K562 (cell line): ENCODE measurements at regions not wholly inside any gene's neighbourhood (a gene's known extent, or its start where the extent isn't known, plus 50 kb on each side); places are given as distances from the start of the nearest gene placed in this dataset.

Experiments used
- ATAC-seq: fragments of 200-7000 bp; cut with Tn5 transposase; 3 replicates; pipeline ENCODE4 v1.9.1; 2020; ENCODE audit warnings: moderate library complexity
- BruUV-seq: library from RNA; stranded (reverse); fragments of 400-500 nt; replicated peaks from 2 replicates; lab custom pipeline; 2021; lab: Mats Ljungman, UMichigan
- CTCF ChIA-PET: fragments of 300-600 bp; formaldehyde crosslinking; extraction: SDS; loops from one replicate; lab custom pipeline; 2021; ENCODE audit warnings: low intra/inter-chr PET ratio; lab: Yijun Ruan, JAX
- POLR2A ChIA-PET: fragments of 300-600, 350-650 bp; sonication (Branson Sonifier 250); formaldehyde crosslinking; extraction: SDS; loops from one replicate; lab custom pipeline; 2021; ENCODE audit warnings: antibody characterized with exemption, inconsistent platforms; lab: Yijun Ruan, JAX
- DNase-seq, 4 experiments: peaks; one replicate each; pipeline versions ENCODE4 v3.0.0 to v3.0.0-alpha.2; 2011 to 2018; ENCODE audit warnings: low spot score in 3 of 4, mixed read lengths in 3 of 4; ENCODE audit errors: extremely low read depth in 1 of 4
- FAIRE-seq: peaks from 2 replicates; lab custom pipeline; 2011; peaks lifted over from hg19 to GRCh38; lab: Jason Lieb, UNC
- H2AFZ ChIP-seq: 2 replicates; pipeline ENCODE4 v1.6.0; 2011; ENCODE audit warnings: low read depth, low read length, control low read depth, inconsistent platforms
- H3K27ac ChIP-seq: fragments of 200-600 bp; 3 replicates; pipeline ENCODE4 v1.8.0; 2011; ENCODE audit warnings: low read depth, mild to moderate bottlenecking, control low read depth, inconsistent platforms, low read length, moderate library complexity, mixed read lengths; ENCODE audit errors: extremely low read depth
- H3K27me3 ChIP-seq, 2 experiments: fragments of 300-600 bp in 1 of 2; 2 replicates in 1 of 2; 3 replicates in 1 of 2; pipeline versions ENCODE4 v1.6.0 to v1.8.0; 2011; ENCODE audit warnings: inconsistent platforms in 2 of 2, low read length in 2 of 2, mild to moderate bottlenecking in 1 of 2, mixed read lengths in 1 of 2, moderate library complexity in 1 of 2; ENCODE audit not compliant: control insufficient read depth in 2 of 2, insufficient read depth in 2 of 2
- H3K36me3 ChIP-seq: fragments of 300-600 bp; 3 replicates; pipeline ENCODE4 v1.8.0; 2011; ENCODE audit warnings: mild to moderate bottlenecking, low read length, inconsistent platforms; ENCODE audit not compliant: control insufficient read depth, insufficient read depth
- H3K4me1 ChIP-seq, 2 experiments: fragments of 200-600 bp in 1 of 2; replicated peaks in 1 of 2; 2 replicates in 1 of 2; 3 replicates in 1 of 2; pipeline versions ENCODE4 v1.5.1 to v1.8.0; 2011; ENCODE audit warnings: inconsistent platforms in 2 of 2, low read length in 2 of 2, mild to moderate bottlenecking in 1 of 2, mixed read lengths in 1 of 2, moderate library complexity in 1 of 2; ENCODE audit not compliant: control insufficient read depth in 2 of 2, insufficient read depth in 2 of 2
- H3K4me2 ChIP-seq: 2 replicates; pipeline ENCODE4 v1.6.1; 2011; ENCODE audit warnings: low read length, control low read depth, inconsistent platforms, mixed read lengths; ENCODE audit not compliant: insufficient read depth
- H3K4me3 ChIP-seq: fragments of 200-600 bp; sonication (generic), shearing (Covaris generic); 2 replicates; pipeline ENCODE4 v1.5.1; 2016; ENCODE audit warnings: control low read depth, inconsistent platforms
- H3K79me2 ChIP-seq: fragments of 200-600 bp; 3 replicates; pipeline ENCODE4 v1.8.0; 2011; ENCODE audit warnings: low read length, inconsistent platforms; ENCODE audit not compliant: control insufficient read depth, insufficient read depth
- H3K9ac ChIP-seq, 2 experiments: 2 replicates each; pipeline versions ENCODE4 v1.6.0 to v1.6.1; 2011; ENCODE audit warnings: low read depth in 2 of 2, low read length in 2 of 2, control low read depth in 1 of 2, inconsistent platforms in 1 of 2, mild to moderate bottlenecking in 1 of 2, mixed read lengths in 1 of 2; ENCODE audit not compliant: insufficient read depth in 1 of 2
- H3K9me1 ChIP-seq: one replicate; pipeline ENCODE4 v1.6.0; 2011; ENCODE audit warnings: inconsistent platforms, mild to moderate bottlenecking, low read length, moderate library complexity; ENCODE audit not compliant: control insufficient read depth, insufficient read depth
- H3K9me3 ChIP-seq: replicated peaks from 2 replicates; pipeline ENCODE4 v1.5.1; 2011; ENCODE audit warnings: low read depth, low read length, inconsistent platforms; ENCODE audit not compliant: control insufficient read depth, insufficient read depth
- H4K20me1 ChIP-seq: replicated peaks from 2 replicates; pipeline ENCODE4 v1.6.1; 2011; ENCODE audit warnings: low read length, inconsistent platforms, mixed read lengths; ENCODE audit not compliant: control insufficient read depth, insufficient read depth
- BRD9 ChIP-seq: fragments of 450-650 bp; IDR thresholded peaks from 2 replicates; pipeline ENCODE4 v1.6.1; 2018; ENCODE audit warnings: low read depth; ENCODE audit not compliant: partially characterized antibody
- DDX20 ChIP-seq: fragments of 450-650 bp; IDR thresholded peaks from 2 replicates; pipeline ENCODE4 v1.6.1; 2016; ENCODE audit warnings: missing genetic modification characterization, low read depth, mild to moderate bottlenecking, missing compliant biosample characterization, moderate library complexity
- JUN ChIP-seq, 2 experiments: sonication (generic) in 1 of 2; formaldehyde crosslinking in 1 of 2; IDR thresholded peaks; 2 replicates each; pipeline versions ENCODE4 v1.6.1 to v1.8.0; 2012 to 2022; ENCODE audit warnings: borderline replicate concordance in 2 of 2, mild to moderate bottlenecking in 2 of 2, improper control_type of control experiment in 1 of 2, low read depth in 1 of 2, low read length in 1 of 2, missing genetic modification reagents in 1 of 2
- KAT2B ChIP-seq: IDR thresholded peaks from one replicate; pipeline ENCODE4 v1.6.1; 2012; ENCODE audit warnings: low read depth, mild to moderate bottlenecking, control low read depth, inconsistent platforms, low read length, moderate library complexity
- NR2C1 ChIP-seq, 2 experiments: fragments of 450-650 bp; IDR thresholded peaks; 2 replicates each; pipeline ENCODE4 v1.6.1; 2017; ENCODE audit warnings: mild to moderate bottlenecking in 2 of 2, antibody characterized with exemption in 1 of 2, inconsistent platforms in 1 of 2, missing compliant biosample characterization in 1 of 2, missing genetic modification characterization in 1 of 2
- ZNF146 ChIP-seq: IDR thresholded peaks from one replicate; pipeline ENCODE4 v1.6.1; 2018; ENCODE audit warnings: missing compliant biosample characterization; ENCODE audit not compliant: unreplicated experiment
- ZNF764 ChIP-seq: fragments of 250-450 bp; sonication (Bioruptor Pico); IDR thresholded peaks from 2 replicates; pipeline ENCODE4 v1.4.0; 2020; ENCODE audit warnings: low read depth, mild to moderate bottlenecking, moderate library complexity
- WGBS: fragments of 100-300 bp; shearing (Covaris generic); methylation state at CpG from one replicate; pipeline ENCODE4 v1.1.6; 2016; ENCODE audit warnings: low coverage, mixed read lengths; ENCODE audit not compliant: insufficient coverage; ENCODE audit errors: missing lambda C conversion rate; 5-methylcytosine and 5-hydroxymethylcytosine counted together
- in situ Hi-C: fragments of 300-500 bp; cut with MboI; formaldehyde crosslinking; loops from 4 replicates; pipeline ENCODE4 v1.15.0; 2018; ENCODE audit warnings: inconsistent platforms, mixed read lengths
- intact Hi-C: fragments of 100-400 bp; cut with micrococcal nuclease; formaldehyde crosslinking; loops from 2 replicates; pipeline ENCODE4 v1.14.2; 2022
- TF ChIP-seq, protein P1 (sequence below): fragments of 450-650 bp; formaldehyde crosslinking; IDR thresholded peaks from 2 replicates; pipeline ENCODE4 v1.4.0; 2020; ENCODE audit warnings: mild to moderate bottlenecking, moderate library complexity

DNA sequence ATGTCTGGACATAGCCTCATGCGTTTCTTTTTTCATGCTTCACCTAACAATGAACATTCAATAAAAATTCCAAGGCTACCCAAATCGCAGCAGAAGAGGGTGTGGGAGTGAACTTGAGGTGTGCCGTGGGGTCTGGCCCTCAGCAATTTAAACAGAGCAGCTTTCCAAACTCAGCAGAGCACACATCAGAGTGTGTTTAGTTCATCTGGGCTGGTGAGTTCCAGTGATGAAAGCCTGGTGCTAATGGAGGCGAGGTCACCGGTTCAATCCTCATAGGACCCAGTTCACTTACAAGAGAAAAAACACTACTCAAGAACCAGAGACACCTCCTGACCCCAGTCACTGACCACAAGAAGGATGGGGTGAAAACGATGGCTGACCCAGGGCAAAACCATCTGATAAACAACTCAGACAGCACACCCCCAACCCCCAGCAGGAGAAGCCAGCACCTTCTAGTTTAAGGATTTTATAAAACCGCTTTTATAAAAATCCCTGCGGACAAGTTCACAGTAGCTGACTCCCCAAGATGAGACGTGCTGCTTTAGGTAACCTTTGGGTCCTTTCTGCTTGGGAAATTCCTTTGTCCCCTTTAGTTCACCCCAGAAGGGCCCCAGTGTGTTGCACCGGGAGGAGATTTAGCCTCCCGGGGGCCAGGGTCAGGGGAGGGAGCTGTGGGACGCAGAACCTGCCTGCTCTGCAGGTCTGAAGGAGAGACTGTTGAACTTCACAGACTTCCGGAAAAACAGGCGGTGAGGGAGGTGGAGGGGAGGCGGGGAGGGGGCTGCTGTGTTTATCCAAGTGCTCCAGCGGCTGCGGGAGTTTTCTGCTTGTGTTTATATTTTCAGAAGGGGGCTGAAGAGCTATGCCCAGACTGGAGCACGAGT is 152.7 kb upstream of the SOX11 start:
- H3K36me3 ChIP-seq = no peaks in the 10 kb centered on the region
- H3K27me3 ChIP-seq = no peaks in the 10 kb centered on the region
- no peak overlapping the region for H3K27ac ChIP-seq
- no peak for DNase-seq
- H3K9me1 ChIP-seq = no peaks in the 10 kb centered on the region
- H3K4me1 ChIP-seq = no peaks in the 10 kb centered on the region
- H4K20me1 ChIP-seq = no peaks in the 10 kb centered on the region
- no peaks in the 10 kb centered on the region for H3K79me2 ChIP-seq
- H3K4me2 ChIP-seq = no peak overlapping the region
- H3K9me3 ChIP-seq = 0 out of 2 replicates have a peak, but pooled peaks cover 2% of the 10 kb centered on the region
- H3K4me3 ChIP-seq = no peak overlapping the region
- no peak overlapping the region for H3K9ac ChIP-seq
- FAIRE-seq = no peak
- intact Hi-C loops = no loop called here
- TF ChIP-seq, protein P1, sequence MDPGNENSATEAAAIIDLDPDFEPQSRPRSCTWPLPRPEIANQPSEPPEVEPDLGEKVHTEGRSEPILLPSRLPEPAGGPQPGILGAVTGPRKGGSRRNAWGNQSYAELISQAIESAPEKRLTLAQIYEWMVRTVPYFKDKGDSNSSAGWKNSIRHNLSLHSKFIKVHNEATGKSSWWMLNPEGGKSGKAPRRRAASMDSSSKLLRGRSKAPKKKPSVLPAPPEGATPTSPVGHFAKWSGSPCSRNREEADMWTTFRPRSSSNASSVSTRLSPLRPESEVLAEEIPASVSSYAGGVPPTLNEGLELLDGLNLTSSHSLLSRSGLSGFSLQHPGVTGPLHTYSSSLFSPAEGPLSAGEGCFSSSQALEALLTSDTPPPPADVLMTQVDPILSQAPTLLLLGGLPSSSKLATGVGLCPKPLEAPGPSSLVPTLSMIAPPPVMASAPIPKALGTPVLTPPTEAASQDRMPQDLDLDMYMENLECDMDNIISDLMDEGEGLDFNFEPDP (CRISPR knock-in tag) = no peak
- no peak for TF ChIP-seq BRD9
- no peak for TF ChIP-seq KAT2B
- no peak for TF ChIP-seq NR2C1 (IDR thresholded peaks at IDR 0.05)
- no peak for TF ChIP-seq NR2C1 (tag; IDR thresholded peaks at IDR 0.05)
- TF ChIP-seq ZNF764 = no peak
- no peak for TF ChIP-seq JUN (IDR thresholded peaks at IDR 0.05; ENCODE audit: borderline replicate concordance, low read depth, low read length)
- TF ChIP-seq JUN (CRISPR knock-in tag; IDR thresholded peaks at IDR 0.05; ENCODE audit: borderline replicate concordance) = no peak
- TF ChIP-seq ZNF146 (CRISPR knock-in tag) = no peak
- no peak for TF ChIP-seq DDX20
- TF ChIP-seq, all 486 proteins: peak for 0
- no peak for ATAC-seq
- ChIA-PET POLR2A (no interaction called here), CTCF (no interaction called here)
- in situ Hi-C loops = no loop called here
- BruUV-seq = no TSS peak
- no peak overlapping the region for H2AFZ ChIP-seq
- under 1% methylated on average over 16 of the region's 18 CpGs for WGBS
